TTC549 (cell line): ENCODE measurements at regions not wholly inside any gene's neighbourhood (a gene's known extent, or its start where the extent isn't known, plus 50 kb on each side); places are given as distances from the start of the nearest gene placed in this dataset.
"Not testable (repeated sequence)": the region's sequence is repeated elsewhere in the genome, so short reads cannot be mapped to it uniquely, and the experiment has no call there.

ENCODE experiments used
- FAIRE-seq: peaks from 2 replicates; lab custom pipeline; 2012; peaks lifted over from hg19 to GRCh38; lab: Jason Lieb, UNC

- FAIRE-seq: no peak
These were observed 194.8 kb upstream of the HMCN1 start for GRCh38 chr1:185539277-185539943.

GRCh38 chr1:185538309-185538898 is 195.8 kb upstream of the HMCN1 start:
- not testable (repeated sequence) for FAIRE-seq

- no peak for FAIRE-seq
These were observed 196.6 kb upstream of the HMCN1 start for GRCh38 chr1:185537596-185537995.

- peak; percentile 83 for FAIRE-seq
These were observed 197.8 kb upstream of the HMCN1 start for GRCh38 chr1:185536165-185536920.

- FAIRE-seq: no peak
These were observed 198.6 kb upstream of the HMCN1 start for GRCh38 chr1:185535621-185536020.

- FAIRE-seq: no peak
These were observed 199.4 kb upstream of the HMCN1 start for GRCh38 chr1:185534801-185535200.

GRCh38 chr1:185533596-185533995 is 200.6 kb upstream of the HMCN1 start:
- no peak for FAIRE-seq

- FAIRE-seq: no peak
These were observed 201.3 kb upstream of the HMCN1 start for GRCh38 chr1:185532856-185533255.

- no peak for FAIRE-seq
These were observed 202.4 kb upstream of the HMCN1 start for GRCh38 chr1:185531838-185532237.

- FAIRE-seq: no peak
These were observed 204.0 kb upstream of the HMCN1 start for GRCh38 chr1:185530215-185530614.

GRCh38 chr1:185529673-185530072 is 204.5 kb upstream of the HMCN1 start:
- FAIRE-seq: no peak

- FAIRE-seq: no peak
These were observed 206.0 kb upstream of the HMCN1 start for GRCh38 chr1:185528084-185528676.

GRCh38 chr1:185526344-185527307 is 207.6 kb upstream of the HMCN1 start:
- no peak for FAIRE-seq

GRCh38 chr1:185520188-185520920 is 203.3 kb upstream of the IVNS1ABP start:
- peak; percentile 33 for FAIRE-seq

GRCh38 chr1:185517808-185518419 is 200.9 kb upstream of the IVNS1ABP start:
- FAIRE-seq: peak; percentile 95

- FAIRE-seq: not testable (repeated sequence)
These were observed 200.3 kb upstream of the IVNS1ABP start for GRCh38 chr1:185517301-185517700.

GRCh38 chr1:185515696-185516095 is 198.7 kb upstream of the IVNS1ABP start:
- no peak for FAIRE-seq

GRCh38 chr1:185514311-185514710 is 197.3 kb upstream of the IVNS1ABP start:
- no peak for FAIRE-seq

- FAIRE-seq: no peak
These were observed 195.4 kb upstream of the IVNS1ABP start for GRCh38 chr1:185512442-185512841.

GRCh38 chr1:185501099-185501498 is 184.1 kb upstream of the IVNS1ABP start:
- no peak for FAIRE-seq
